Medulla oblongata (tissue), 1 donor: ENCODE measurements at regions not wholly inside any gene's neighbourhood (a gene's known extent, or its start where the extent isn't known, plus 50 kb on each side); places are given as distances from the start of the nearest gene placed in this dataset.
"Not testable (repeated sequence)": the region's sequence is repeated elsewhere in the genome, so short reads cannot be mapped to it uniquely, and the experiment has no call there.

Experiments used
- DNase-seq: peaks from one replicate; pipeline ENCODE4 v3.0.0-alpha.2; 2015; ENCODE audit errors: extremely low spot score

GRCh38 chr6:2611092-2611491 is 139.6 kb downstream of the MYLK4 start:
- no peak for DNase-seq

- DNase-seq: no peak
Observed at GRCh38 chr6:2608503-2608902, 142.2 kb downstream of the MYLK4 start.

GRCh38 chr6:2600363-2600762 is 150.4 kb downstream of the MYLK4 start:
- no peak for DNase-seq

GRCh38 chr6:2599817-2600216 is 150.9 kb downstream of the MYLK4 start:
- no peak for DNase-seq

GRCh38 chr6:2598867-2599266 is 151.9 kb downstream of the MYLK4 start:
- no peak for DNase-seq

- DNase-seq: no peak
Observed at GRCh38 chr6:2597991-2598390, 152.7 kb downstream of the MYLK4 start.

- not testable (repeated sequence) for DNase-seq
Observed at GRCh38 chr6:2597457-2597856, 153.3 kb downstream of the MYLK4 start.

GRCh38 chr6:2596222-2596621 is 154.5 kb downstream of the MYLK4 start:
- DNase-seq: no peak

GRCh38 chr6:2594868-2595267 is 155.9 kb downstream of the MYLK4 start:
- DNase-seq: no peak

- DNase-seq: no peak
Observed at GRCh38 chr6:2593167-2593566, 157.6 kb downstream of the MYLK4 start.

- no peak for DNase-seq
Observed at GRCh38 chr6:2589171-2589661, 161.5 kb downstream of the MYLK4 start.

GRCh38 chr6:2583459-2583858 is 167.3 kb downstream of the MYLK4 start:
- no peak for DNase-seq

GRCh38 chr6:2582268-2582667 is 168.5 kb downstream of the MYLK4 start:
- DNase-seq: no peak

- no peak for DNase-seq
Observed at GRCh38 chr6:2581611-2582010, 169.1 kb downstream of the MYLK4 start.

GRCh38 chr6:2581011-2581410 is 169.7 kb downstream of the MYLK4 start:
- no peak for DNase-seq

GRCh38 chr6:2579804-2580570 is 170.7 kb downstream of the MYLK4 start:
- DNase-seq: no peak

- no peak for DNase-seq
Observed at GRCh38 chr6:2579241-2579761, 171.4 kb downstream of the MYLK4 start.

GRCh38 chr6:2578767-2579166 is 172.0 kb downstream of the MYLK4 start:
- no peak for DNase-seq

GRCh38 chr6:2576499-2576898 is 174.2 kb downstream of the MYLK4 start:
- DNase-seq: no peak

GRCh38 chr6:2575236-2575635 is 175.5 kb downstream of the MYLK4 start:
- DNase-seq: no peak

- DNase-seq: not testable (repeated sequence)
Observed at GRCh38 chr6:2569420-2569819, 181.3 kb downstream of the MYLK4 start.

- no peak for DNase-seq
Observed at GRCh38 chr6:2566048-2566447, 184.7 kb downstream of the MYLK4 start.

GRCh38 chr6:2565499-2565898 is 185.2 kb downstream of the MYLK4 start:
- no peak for DNase-seq

GRCh38 chr6:2563635-2564034 is 187.1 kb downstream of the MYLK4 start:
- no peak for DNase-seq
